OCI-LY1 (cell line): ENCODE measurements at regions not wholly inside any gene's neighbourhood (a gene's known extent, or its start where the extent isn't known, plus 50 kb on each side); places are given as distances from the start of the nearest gene placed in this dataset.

Experiments used
- EZH2 ChIP-seq: fragments of 200-600 bp; sonication (generic), shearing (Covaris generic); IDR thresholded peaks from 2 replicates; pipeline ENCODE4 v1.8.0; 2017; ENCODE audit warnings: borderline replicate concordance, mixed run types, mild to moderate bottlenecking, antibody characterized with exemption, low read length, moderate library complexity, mixed read lengths
- TF ChIP-seq, protein P1 (sequence below): fragments of 200-600 bp; sonication (generic), shearing (Covaris generic); IDR thresholded peaks from 2 replicates; pipeline ENCODE4 v1.5.1; 2017; ENCODE audit warnings: mild to moderate bottlenecking, antibody characterized with exemption, low read length, moderate library complexity, mixed read lengths

DNA sequence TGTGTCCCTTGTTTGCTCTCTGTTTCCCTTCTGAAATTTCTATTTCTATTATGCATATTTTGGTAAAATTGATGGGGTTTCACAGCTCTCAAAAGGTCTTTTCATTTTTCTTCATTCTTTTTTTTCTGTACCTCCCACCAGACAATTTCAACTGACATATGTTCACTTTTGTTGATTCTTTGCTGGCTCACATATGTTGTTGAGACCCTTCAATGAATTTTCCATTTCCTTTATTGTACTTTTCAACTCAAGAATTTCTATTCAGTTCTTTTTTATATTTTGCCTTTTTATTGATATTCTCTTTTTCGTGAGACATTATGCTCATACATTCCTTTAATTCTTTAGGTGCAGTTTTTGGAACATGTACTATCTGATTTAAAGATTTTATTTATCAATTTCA is 102.6 kb upstream of the GRIK1 start:
- TF ChIP-seq, protein P1, sequence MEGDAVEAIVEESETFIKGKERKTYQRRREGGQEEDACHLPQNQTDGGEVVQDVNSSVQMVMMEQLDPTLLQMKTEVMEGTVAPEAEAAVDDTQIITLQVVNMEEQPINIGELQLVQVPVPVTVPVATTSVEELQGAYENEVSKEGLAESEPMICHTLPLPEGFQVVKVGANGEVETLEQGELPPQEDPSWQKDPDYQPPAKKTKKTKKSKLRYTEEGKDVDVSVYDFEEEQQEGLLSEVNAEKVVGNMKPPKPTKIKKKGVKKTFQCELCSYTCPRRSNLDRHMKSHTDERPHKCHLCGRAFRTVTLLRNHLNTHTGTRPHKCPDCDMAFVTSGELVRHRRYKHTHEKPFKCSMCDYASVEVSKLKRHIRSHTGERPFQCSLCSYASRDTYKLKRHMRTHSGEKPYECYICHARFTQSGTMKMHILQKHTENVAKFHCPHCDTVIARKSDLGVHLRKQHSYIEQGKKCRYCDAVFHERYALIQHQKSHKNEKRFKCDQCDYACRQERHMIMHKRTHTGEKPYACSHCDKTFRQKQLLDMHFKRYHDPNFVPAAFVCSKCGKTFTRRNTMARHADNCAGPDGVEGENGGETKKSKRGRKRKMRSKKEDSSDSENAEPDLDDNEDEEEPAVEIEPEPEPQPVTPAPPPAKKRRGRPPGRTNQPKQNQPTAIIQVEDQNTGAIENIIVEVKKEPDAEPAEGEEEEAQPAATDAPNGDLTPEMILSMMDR, result no peak
- TF ChIP-seq EZH2, result no peak
